SK-N-SH treated with all-trans-retinoic acid at 6 μM for 48 hours (cell line): ENCODE measurements at regions not wholly inside any gene's neighbourhood (a gene's known extent, or its start where the extent isn't known, plus 50 kb on each side); places are given as distances from the start of the nearest gene placed in this dataset.

Source experiments
- ATAC-seq: fragments of 200-7000 bp; cut with Tn5 transposase; 3 replicates; pipeline ENCODE4 v1.9.1; 2020; ENCODE audit warnings: mild to moderate bottlenecking, moderate library complexity
- ARNTL ChIP-seq: fragments of 450-650 bp; formaldehyde crosslinking; IDR thresholded peaks from 2 replicates; pipeline ENCODE4 v1.5.0; 2020; ENCODE audit warnings: low read depth, mild to moderate bottlenecking, moderate library complexity, borderline replicate concordance
- BACH2 ChIP-seq: fragments of 250-450 bp; sonication (Bioruptor Pico); IDR thresholded peaks from 2 replicates; pipeline ENCODE4 v1.9.0; 2021; ENCODE audit warnings: mild to moderate bottlenecking, borderline replicate concordance
- CSDC2 ChIP-seq: fragments of 250-450 bp; sonication (Bioruptor Pico); IDR thresholded peaks from 2 replicates; pipeline ENCODE4 v1.5.0; 2020; ENCODE audit warnings: mild to moderate bottlenecking, moderate library complexity
- GLIS3 ChIP-seq: fragments of 250-450 bp; sonication (Bioruptor Pico); IDR thresholded peaks from 2 replicates; pipeline ENCODE4 v1.5.0; 2020; ENCODE audit warnings: mild to moderate bottlenecking, moderate library complexity
- ISL1 ChIP-seq: fragments of 250-450 bp; sonication (Bioruptor Pico); IDR thresholded peaks from 2 replicates; pipeline ENCODE4 v2.1.2; 2022; ENCODE audit warnings: mild to moderate bottlenecking, moderate library complexity
- OSR1 ChIP-seq: fragments of 250-450 bp; sonication (Bioruptor Pico); IDR thresholded peaks from 2 replicates; pipeline ENCODE4 v1.8.0; 2022; ENCODE audit warnings: moderate library complexity, mild to moderate bottlenecking, inconsistent platforms
- PPARA ChIP-seq: fragments of 250-450 bp; sonication (Bioruptor Pico); IDR thresholded peaks from 2 replicates; pipeline ENCODE4 v1.5.0; 2020; ENCODE audit warnings: mild to moderate bottlenecking, borderline replicate concordance
- RARB ChIP-seq: fragments of 250-450 bp; sonication (Bioruptor Pico); IDR thresholded peaks from 2 replicates; pipeline ENCODE4 v1.8.0; 2021; ENCODE audit warnings: mild to moderate bottlenecking, moderate library complexity
- SNAI2 ChIP-seq: fragments of 250-450 bp; sonication (Bioruptor Pico); IDR thresholded peaks from 2 replicates; pipeline ENCODE4 v1.5.0; 2020; ENCODE audit warnings: mild to moderate bottlenecking, moderate library complexity
- TCF4 ChIP-seq: fragments of 250-450 bp; sonication (Bioruptor Pico); IDR thresholded peaks from 2 replicates; pipeline ENCODE4 v1.8.0; 2021; ENCODE audit warnings: mild to moderate bottlenecking, moderate library complexity, borderline replicate concordance
- TOX ChIP-seq: fragments of 250-450 bp; sonication (Bioruptor Pico); IDR thresholded peaks from 2 replicates; pipeline ENCODE4 v1.8.0; 2021; ENCODE audit warnings: mild to moderate bottlenecking, moderate library complexity, borderline replicate concordance
- ZC3H10 ChIP-seq: fragments of 250-450 bp; sonication (Bioruptor Pico); IDR thresholded peaks from 2 replicates; pipeline ENCODE4 v1.5.1; 2021; ENCODE audit warnings: mild to moderate bottlenecking, moderate library complexity
- ZFP3 ChIP-seq: fragments of 250-450 bp; sonication (Bioruptor Pico); IDR thresholded peaks from 2 replicates; pipeline ENCODE4 v1.5.0; 2020; ENCODE audit warnings: mild to moderate bottlenecking, moderate library complexity
- ZFP30 ChIP-seq: fragments of 450-650 bp; formaldehyde crosslinking; IDR thresholded peaks from 2 replicates; pipeline ENCODE4 v1.5.0; 2022; ENCODE audit warnings: mild to moderate bottlenecking, moderate library complexity
- ZNF565 ChIP-seq: fragments of 450-650 bp; formaldehyde crosslinking; conservative IDR thresholded peaks from 2 replicates; pipeline ENCODE4 v1.5.0; 2020; ENCODE audit warnings: low read depth, mild to moderate bottlenecking, moderate library complexity
- ZNF70 ChIP-seq: fragments of 450-650 bp; formaldehyde crosslinking; IDR thresholded peaks from 2 replicates; pipeline ENCODE4 v1.5.0; 2020; ENCODE audit warnings: mild to moderate bottlenecking, moderate library complexity
- ZNF8 ChIP-seq: fragments of 450-650 bp; formaldehyde crosslinking; IDR thresholded peaks from 2 replicates; pipeline ENCODE4 v1.5.0; 2020; ENCODE audit warnings: mild to moderate bottlenecking, moderate library complexity
- TF ChIP-seq, protein P1 (sequence below): fragments of 250-450 bp; sonication (Bioruptor Pico); IDR thresholded peaks from 2 replicates; pipeline ENCODE4 v1.8.0; 2020; ENCODE audit warnings: mild to moderate bottlenecking, moderate library complexity, borderline replicate concordance
- TF ChIP-seq, protein P2 (sequence below): fragments of 250-450 bp; sonication (Bioruptor Pico); IDR thresholded peaks from 2 replicates; pipeline ENCODE4 v1.8.0; 2021; ENCODE audit warnings: low read depth, mild to moderate bottlenecking, moderate library complexity, borderline replicate concordance
- TF ChIP-seq, protein P3 (sequence below): fragments of 250-450 bp; sonication (Bioruptor Pico); IDR thresholded peaks from 2 replicates; pipeline ENCODE4 v1.5.0; 2020; ENCODE audit warnings: mild to moderate bottlenecking, moderate library complexity
- TF ChIP-seq, protein P4 (sequence below): fragments of 250-450 bp; sonication (Bioruptor Pico); IDR thresholded peaks from 2 replicates; pipeline ENCODE4 v1.5.1; 2021; ENCODE audit warnings: mild to moderate bottlenecking, moderate library complexity
- TF ChIP-seq, protein P5 (sequence below): fragments of 250-450 bp; sonication (Bioruptor Pico); IDR thresholded peaks from 2 replicates; pipeline ENCODE4 v1.5.1; 2020; ENCODE audit warnings: low read depth, mild to moderate bottlenecking, moderate library complexity

DNA sequence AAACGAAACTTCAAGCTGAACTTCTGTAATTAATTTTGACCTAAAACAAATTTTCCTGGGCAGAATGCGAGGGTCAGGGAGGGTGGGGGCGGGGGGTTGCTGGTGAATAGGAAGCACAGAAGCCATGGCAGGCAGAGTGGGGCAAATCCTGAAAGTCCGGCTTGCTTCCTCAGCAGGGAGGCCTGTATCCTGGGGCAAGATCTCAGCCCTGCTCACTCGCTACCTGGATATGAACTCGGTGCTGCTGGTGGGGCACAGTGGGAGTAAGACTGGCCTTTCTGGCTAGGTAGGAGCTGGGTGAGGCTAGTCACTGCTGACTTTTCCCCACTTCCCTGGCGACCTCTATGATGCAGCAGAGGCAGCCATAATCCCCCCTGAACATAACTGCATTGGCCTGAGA is 168.9 kb upstream of the CHORDC1 start:
- no peak for TF ChIP-seq RARB
- TF ChIP-seq, protein P1, sequence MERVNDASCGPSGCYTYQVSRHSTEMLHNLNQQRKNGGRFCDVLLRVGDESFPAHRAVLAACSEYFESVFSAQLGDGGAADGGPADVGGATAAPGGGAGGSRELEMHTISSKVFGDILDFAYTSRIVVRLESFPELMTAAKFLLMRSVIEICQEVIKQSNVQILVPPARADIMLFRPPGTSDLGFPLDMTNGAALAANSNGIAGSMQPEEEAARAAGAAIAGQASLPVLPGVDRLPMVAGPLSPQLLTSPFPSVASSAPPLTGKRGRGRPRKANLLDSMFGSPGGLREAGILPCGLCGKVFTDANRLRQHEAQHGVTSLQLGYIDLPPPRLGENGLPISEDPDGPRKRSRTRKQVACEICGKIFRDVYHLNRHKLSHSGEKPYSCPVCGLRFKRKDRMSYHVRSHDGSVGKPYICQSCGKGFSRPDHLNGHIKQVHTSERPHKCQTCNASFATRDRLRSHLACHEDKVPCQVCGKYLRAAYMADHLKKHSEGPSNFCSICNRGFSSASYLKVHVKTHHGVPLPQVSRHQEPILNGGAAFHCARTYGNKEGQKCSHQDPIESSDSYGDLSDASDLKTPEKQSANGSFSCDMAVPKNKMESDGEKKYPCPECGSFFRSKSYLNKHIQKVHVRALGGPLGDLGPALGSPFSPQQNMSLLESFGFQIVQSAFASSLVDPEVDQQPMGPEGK = no peak
- TF ChIP-seq ZFP30 = no peak
- no peak for TF ChIP-seq TOX (CRISPR knock-in tag)
- no peak for TF ChIP-seq ZNF565 (CRISPR knock-in tag)
- TF ChIP-seq OSR1 (CRISPR knock-in tag) = no peak
- TF ChIP-seq, protein P2, sequence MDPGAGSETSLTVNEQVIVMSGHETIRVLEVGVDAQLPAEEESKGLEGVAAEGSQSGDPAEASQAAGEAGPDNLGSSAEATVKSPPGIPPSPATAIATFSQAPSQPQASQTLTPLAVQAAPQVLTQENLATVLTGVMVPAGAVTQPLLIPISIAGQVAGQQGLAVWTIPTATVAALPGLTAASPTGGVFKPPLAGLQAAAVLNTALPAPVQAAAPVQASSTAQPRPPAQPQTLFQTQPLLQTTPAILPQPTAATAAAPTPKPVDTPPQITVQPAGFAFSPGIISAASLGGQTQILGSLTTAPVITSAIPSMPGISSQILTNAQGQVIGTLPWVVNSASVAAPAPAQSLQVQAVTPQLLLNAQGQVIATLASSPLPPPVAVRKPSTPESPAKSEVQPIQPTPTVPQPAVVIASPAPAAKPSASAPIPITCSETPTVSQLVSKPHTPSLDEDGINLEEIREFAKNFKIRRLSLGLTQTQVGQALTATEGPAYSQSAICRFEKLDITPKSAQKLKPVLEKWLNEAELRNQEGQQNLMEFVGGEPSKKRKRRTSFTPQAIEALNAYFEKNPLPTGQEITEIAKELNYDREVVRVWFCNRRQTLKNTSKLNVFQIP = no peak
- TF ChIP-seq, protein P3, sequence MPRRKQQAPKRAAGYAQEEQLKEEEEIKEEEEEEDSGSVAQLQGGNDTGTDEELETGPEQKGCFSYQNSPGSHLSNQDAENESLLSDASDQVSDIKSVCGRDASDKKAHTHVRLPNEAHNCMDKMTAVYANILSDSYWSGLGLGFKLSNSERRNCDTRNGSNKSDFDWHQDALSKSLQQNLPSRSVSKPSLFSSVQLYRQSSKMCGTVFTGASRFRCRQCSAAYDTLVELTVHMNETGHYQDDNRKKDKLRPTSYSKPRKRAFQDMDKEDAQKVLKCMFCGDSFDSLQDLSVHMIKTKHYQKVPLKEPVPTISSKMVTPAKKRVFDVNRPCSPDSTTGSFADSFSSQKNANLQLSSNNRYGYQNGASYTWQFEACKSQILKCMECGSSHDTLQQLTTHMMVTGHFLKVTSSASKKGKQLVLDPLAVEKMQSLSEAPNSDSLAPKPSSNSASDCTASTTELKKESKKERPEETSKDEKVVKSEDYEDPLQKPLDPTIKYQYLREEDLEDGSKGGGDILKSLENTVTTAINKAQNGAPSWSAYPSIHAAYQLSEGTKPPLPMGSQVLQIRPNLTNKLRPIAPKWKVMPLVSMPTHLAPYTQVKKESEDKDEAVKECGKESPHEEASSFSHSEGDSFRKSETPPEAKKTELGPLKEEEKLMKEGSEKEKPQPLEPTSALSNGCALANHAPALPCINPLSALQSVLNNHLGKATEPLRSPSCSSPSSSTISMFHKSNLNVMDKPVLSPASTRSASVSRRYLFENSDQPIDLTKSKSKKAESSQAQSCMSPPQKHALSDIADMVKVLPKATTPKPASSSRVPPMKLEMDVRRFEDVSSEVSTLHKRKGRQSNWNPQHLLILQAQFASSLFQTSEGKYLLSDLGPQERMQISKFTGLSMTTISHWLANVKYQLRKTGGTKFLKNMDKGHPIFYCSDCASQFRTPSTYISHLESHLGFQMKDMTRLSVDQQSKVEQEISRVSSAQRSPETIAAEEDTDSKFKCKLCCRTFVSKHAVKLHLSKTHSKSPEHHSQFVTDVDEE (CRISPR knock-in tag) = no peak
- no peak for TF ChIP-seq ZNF70 (CRISPR knock-in tag)
- TF ChIP-seq ZC3H10 = no peak
- TF ChIP-seq ZNF8 = no peak
- no peak for TF ChIP-seq BACH2 (CRISPR knock-in tag)
- TF ChIP-seq, protein P4, sequence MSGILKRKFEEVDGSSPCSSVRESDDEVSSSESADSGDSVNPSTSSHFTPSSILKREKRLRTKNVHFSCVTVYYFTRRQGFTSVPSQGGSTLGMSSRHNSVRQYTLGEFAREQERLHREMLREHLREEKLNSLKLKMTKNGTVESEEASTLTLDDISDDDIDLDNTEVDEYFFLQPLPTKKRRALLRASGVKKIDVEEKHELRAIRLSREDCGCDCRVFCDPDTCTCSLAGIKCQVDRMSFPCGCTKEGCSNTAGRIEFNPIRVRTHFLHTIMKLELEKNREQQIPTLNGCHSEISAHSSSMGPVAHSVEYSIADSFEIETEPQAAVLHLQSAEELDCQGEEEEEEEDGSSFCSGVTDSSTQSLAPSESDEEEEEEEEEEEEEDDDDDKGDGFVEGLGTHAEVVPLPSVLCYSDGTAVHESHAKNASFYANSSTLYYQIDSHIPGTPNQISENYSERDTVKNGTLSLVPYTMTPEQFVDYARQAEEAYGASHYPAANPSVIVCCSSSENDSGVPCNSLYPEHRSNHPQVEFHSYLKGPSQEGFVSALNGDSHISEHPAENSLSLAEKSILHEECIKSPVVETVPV (CRISPR knock-in tag) = no peak
- TF ChIP-seq GLIS3 (CRISPR knock-in tag) = no peak
- TF ChIP-seq TCF4 = no peak
- TF ChIP-seq PPARA (CRISPR knock-in tag) = no peak
- no peak for TF ChIP-seq ARNTL (CRISPR knock-in tag)
- TF ChIP-seq ISL1 = no peak
- TF ChIP-seq, protein P5, sequence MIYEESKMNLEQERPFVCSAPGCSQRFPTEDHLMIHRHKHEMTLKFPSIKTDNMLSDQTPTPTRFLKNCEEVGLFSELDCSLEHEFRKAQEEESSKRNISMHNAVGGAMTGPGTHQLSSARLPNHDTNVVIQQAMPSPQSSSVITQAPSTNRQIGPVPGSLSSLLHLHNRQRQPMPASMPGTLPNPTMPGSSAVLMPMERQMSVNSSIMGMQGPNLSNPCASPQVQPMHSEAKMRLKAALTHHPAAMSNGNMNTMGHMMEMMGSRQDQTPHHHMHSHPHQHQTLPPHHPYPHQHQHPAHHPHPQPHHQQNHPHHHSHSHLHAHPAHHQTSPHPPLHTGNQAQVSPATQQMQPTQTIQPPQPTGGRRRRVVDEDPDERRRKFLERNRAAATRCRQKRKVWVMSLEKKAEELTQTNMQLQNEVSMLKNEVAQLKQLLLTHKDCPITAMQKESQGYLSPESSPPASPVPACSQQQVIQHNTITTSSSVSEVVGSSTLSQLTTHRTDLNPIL (CRISPR knock-in tag) = no peak
- TF ChIP-seq, all 23 proteins: peak for 0
- ATAC-seq = no peak

DNA sequence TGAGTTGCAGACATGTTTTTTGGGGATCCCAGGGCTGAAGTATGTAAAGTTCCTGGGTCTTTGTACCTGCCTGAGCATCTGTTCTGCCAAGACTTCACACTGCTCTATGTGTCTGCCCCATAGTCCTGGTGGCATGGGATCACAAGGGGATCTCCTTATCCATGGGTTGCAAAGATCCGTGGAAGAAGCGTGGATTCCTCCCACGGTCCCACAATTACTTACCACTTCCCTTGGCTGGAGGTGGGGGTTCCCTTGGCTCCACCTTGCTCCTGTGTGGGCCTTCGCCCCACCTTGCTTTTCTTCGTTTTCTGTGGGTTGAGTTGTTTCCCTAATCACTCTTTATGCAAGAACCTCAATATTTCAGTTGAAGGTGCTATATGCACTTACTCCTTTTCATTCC is 157.4 kb upstream of the CHORDC1 start:
- TF ChIP-seq TCF4 (no peak), ZNF565 (CRISPR knock-in tag) (no peak)
- TF ChIP-seq, protein P5 (CRISPR knock-in tag) = no peak
- TF ChIP-seq, all 23 proteins: peak for 0
- no peak for ATAC-seq

DNA sequence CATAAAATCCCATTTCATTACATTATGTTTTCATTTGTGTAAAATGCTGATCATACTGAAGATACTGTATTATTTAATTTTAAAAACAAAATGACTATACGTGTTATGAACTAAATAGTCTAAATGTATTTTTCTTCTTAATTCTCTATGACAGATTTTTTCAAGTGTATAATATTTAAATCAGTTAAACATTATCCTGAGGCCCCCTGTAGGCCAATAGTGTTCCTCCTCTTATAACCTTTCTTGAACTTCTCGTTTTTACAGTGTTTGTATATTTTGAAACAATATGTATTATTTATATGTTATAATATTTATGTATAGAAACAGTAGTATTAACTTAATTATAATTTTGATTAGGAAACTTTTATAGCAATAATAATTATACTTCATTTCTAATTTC is 151.1 kb upstream of the CHORDC1 start:
- TF ChIP-seq ZNF70 (CRISPR knock-in tag) (no peak), ZFP3 (CRISPR knock-in tag) (no peak), SNAI2 (no peak), CSDC2 (CRISPR knock-in tag) (no peak), OSR1 (CRISPR knock-in tag) (no peak), ZNF8 (no peak), BACH2 (CRISPR knock-in tag) (no peak), ISL1 (no peak), TOX (CRISPR knock-in tag) (no peak)
- TF ChIP-seq, protein P5 (CRISPR knock-in tag) = no peak
- TF ChIP-seq, protein P3 (CRISPR knock-in tag) = no peak
- TF ChIP-seq, protein P4 (CRISPR knock-in tag) = no peak
- no peak for ATAC-seq
